Activated CD4-positive, alpha-beta T cell treated with anti-CD3 and anti-CD28 coated beads, Interleukin-2, amount 50 U/mL, for 16 hours (primary cell): ENCODE measurements at regions not wholly inside any gene's neighbourhood (a gene's known extent, or its start where the extent isn't known, plus 50 kb on each side); places are given as distances from the start of the nearest gene placed in this dataset.
"Not testable (repeated sequence)": the region's sequence is repeated elsewhere in the genome, so short reads cannot be mapped to it uniquely, and the experiment has no call there.

ENCODE experiments used
- DNase-seq: peaks from one replicate; pipeline ENCODE4 v3.0.0-alpha.2; 2020

DNA sequence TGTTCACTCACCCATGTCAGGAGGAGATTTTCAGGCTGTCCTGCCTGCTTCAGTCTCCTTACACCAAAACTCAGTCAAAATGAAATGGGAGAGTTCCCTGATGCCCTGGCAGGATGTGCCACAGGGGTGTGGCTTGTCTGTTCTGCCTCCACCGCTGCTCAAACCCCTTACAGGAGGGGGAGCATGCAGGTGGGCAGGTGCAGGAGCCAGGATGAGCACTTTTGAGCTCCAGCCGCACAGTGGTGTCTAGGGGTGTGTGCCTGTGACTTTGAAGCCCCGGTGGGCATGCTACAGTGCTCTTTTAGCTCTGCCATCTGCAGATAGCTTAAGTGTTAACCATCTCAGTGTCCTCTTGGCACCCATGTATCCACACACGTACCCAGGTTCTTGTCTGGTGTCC lies 71.9 kb upstream of the IPO5 start:
- no peak for DNase-seq

DNA sequence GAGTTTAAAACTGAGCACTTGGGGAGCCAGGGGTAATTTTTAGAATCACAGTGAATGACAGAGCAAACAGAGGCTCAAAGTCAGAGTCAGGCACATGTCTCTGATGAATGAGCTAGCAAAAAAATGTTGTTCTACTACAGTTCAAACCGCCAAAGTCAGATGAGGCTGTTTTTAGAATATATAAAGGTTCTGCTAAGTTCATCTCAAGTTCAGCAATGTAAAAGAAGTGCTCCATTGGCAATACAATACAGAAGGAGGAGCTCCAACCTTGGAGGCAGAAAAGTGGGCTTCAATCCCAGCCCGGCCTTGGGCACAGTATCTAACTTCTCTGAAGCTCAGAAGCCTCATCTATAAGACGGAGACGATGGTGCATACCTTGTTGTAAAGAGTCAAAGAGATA lies 70.1 kb upstream of the IPO5 start:
- no peak for DNase-seq

GRCh38 chr13:97884707-97885468 lies 68.6 kb upstream of the IPO5 start:
- no peak for DNase-seq

- no peak for DNase-seq
Observed at GRCh38 chr13:97885641-97886040, 67.8 kb upstream of the IPO5 start.

- DNase-seq: no peak
Observed at GRCh38 chr13:97889803-97890202, 63.7 kb upstream of the IPO5 start.

- DNase-seq: no peak
Observed at GRCh38 chr13:97890573-97890972, 62.9 kb upstream of the IPO5 start.

- not testable (repeated sequence) for DNase-seq
Observed at GRCh38 chr13:97891964-97892363, 61.5 kb upstream of the IPO5 start.

GRCh38 chr13:97892717-97893116 lies 60.8 kb upstream of the IPO5 start:
- no peak for DNase-seq

GRCh38 chr13:97895383-97895782 lies 58.1 kb upstream of the IPO5 start:
- DNase-seq: no peak

- DNase-seq: no peak
Observed at GRCh38 chr13:97896446-97896845, 57.0 kb upstream of the IPO5 start.

DNA sequence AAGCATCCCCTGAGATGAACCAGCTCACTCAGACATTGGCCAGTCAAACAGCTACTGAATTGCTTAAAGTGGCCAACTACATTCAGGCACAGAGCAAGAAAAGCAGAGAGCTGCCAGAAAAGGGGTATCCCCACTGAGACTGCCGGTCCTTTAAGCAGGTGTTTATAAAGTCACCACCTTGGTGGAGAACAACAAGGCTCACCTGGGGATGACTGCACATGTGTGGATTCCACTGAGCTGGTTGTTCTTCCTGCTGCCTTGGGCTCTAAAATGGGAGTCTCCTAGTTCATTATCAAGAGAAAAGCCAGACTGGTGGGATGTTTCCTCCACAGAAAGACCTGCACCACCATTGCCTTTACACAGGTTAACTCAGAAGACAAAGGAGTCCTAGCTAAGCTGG lies 51.8 kb upstream of the IPO5 start:
- DNase-seq: no peak
